GM19351 (cell line): ENCODE measurements at regions not wholly inside any gene's neighbourhood (a gene's known extent, or its start where the extent isn't known, plus 50 kb on each side); places are given as distances from the start of the nearest gene placed in this dataset.
A peak's percentile ranks its signal among the peaks of the same experiment; 100 is the strongest.

Source experiments
- ATAC-seq: cut with Tn5 transposase; IDR thresholded peaks from one replicate; pipeline ENCODE4 v1.9.1; 2021; ENCODE audit warnings: mild to moderate bottlenecking, moderate library complexity; ENCODE audit not compliant: unreplicated experiment

GRCh38 chr13:99893567-99893966 is 78.0 kb downstream of the ZIC5 start:
- ATAC-seq = no peak

GRCh38 chr13:99892866-99893504 is 78.6 kb downstream of the ZIC5 start:
- no peak for ATAC-seq

- peak; percentile 33 for ATAC-seq
Observed at GRCh38 chr13:99892196-99892613, 79.4 kb downstream of the ZIC5 start.

- ATAC-seq = no peak
Observed at GRCh38 chr13:99886706-99887105, 84.9 kb downstream of the ZIC5 start.

GRCh38 chr13:99884913-99885312 is 86.7 kb downstream of the ZIC5 start:
- ATAC-seq = no peak

- no peak for ATAC-seq
Observed at GRCh38 chr13:99883805-99884204, 87.8 kb downstream of the ZIC5 start.

GRCh38 chr13:99878921-99879610 is 92.5 kb downstream of the ZIC5 start:
- no peak for ATAC-seq

GRCh38 chr13:99876651-99877050 is 94.9 kb downstream of the ZIC5 start:
- no peak for ATAC-seq

GRCh38 chr13:99875391-99875790 is 96.2 kb downstream of the ZIC5 start:
- no peak for ATAC-seq

GRCh38 chr13:99873832-99874430 is 97.6 kb downstream of the ZIC5 start:
- no peak for ATAC-seq

GRCh38 chr13:99873141-99873540 is 98.4 kb downstream of the ZIC5 start:
- no peak for ATAC-seq

GRCh38 chr13:99871249-99871898 is 100.2 kb downstream of the ZIC5 start:
- peak; percentile 49 for ATAC-seq

- no peak for ATAC-seq
Observed at GRCh38 chr13:99870541-99870940, 101.0 kb downstream of the ZIC5 start.

GRCh38 chr13:99869830-99870229 is 101.7 kb downstream of the ZIC5 start:
- ATAC-seq = no peak

GRCh38 chr13:99868767-99869166 is 102.8 kb downstream of the ZIC5 start:
- ATAC-seq = no peak

- no peak for ATAC-seq
Observed at GRCh38 chr13:99867535-99868257, 103.9 kb downstream of the ZIC5 start.

- no peak for ATAC-seq
Observed at GRCh38 chr13:99866781-99867180, 104.8 kb downstream of the ZIC5 start.

- no peak for ATAC-seq
Observed at GRCh38 chr13:99865420-99865930, 106.1 kb downstream of the ZIC5 start.

- no peak for ATAC-seq
Observed at GRCh38 chr13:99864627-99864990, 107.0 kb downstream of the ZIC5 start.

GRCh38 chr13:99863789-99864626 is 107.6 kb downstream of the ZIC5 start:
- ATAC-seq = no peak
